Gastroesophageal sphincter (tissue), 4 donors: ENCODE measurements at regions not wholly inside any gene's neighbourhood (a gene's known extent, or its start where the extent isn't known, plus 50 kb on each side); places are given as distances from the start of the nearest gene placed in this dataset.

Experiments used
- ATAC-seq: fragments of 150-250 bp; one replicate; pipeline ENCODE4 v1.9.1; 2016; ENCODE audit warnings: mild to moderate bottlenecking, moderate library complexity
- H3K27ac ChIP-seq, 4 donors: fragments of 200-600 bp; sonication (generic) in 3 of 4; 1 replicate in 3 of 4; 2 replicates in 1 of 4; pipeline ENCODE4 v1.5.1; 2016 to 2019
- H3K27me3 ChIP-seq: fragments of 200-600 bp; sonication (generic); one replicate; pipeline ENCODE4 v1.5.1; 2019
- H3K36me3 ChIP-seq, 2 donors: fragments of 200-600 bp; sonication (generic); one replicate each; pipeline ENCODE4 v1.5.1; 2019; ENCODE audit warnings: control low read depth in 1 of 2
- H3K4me1 ChIP-seq, 3 donors: fragments of 200-600 bp; sonication (generic); 1 replicate in 2 of 3; 2 replicates in 1 of 3; pipeline ENCODE4 v1.5.1; 2016 to 2019; ENCODE audit warnings: control low read depth in 2 of 3
- H3K4me3 ChIP-seq, 2 donors: fragments of 200-600 bp; sonication (generic); one replicate each; pipeline ENCODE4 v1.5.1; 2019; ENCODE audit warnings: mild to moderate bottlenecking in 1 of 2, moderate library complexity in 1 of 2
- H3K9me3 ChIP-seq, 3 donors: fragments of 200-600 bp; sonication (generic); one replicate each; pipeline ENCODE4 v1.5.1; 2017 to 2019; ENCODE audit warnings: control low read depth in 2 of 3
- CTCF ChIP-seq, 4 experiments: fragments of 200-600 bp in 2 of 4; fragments of 450-650 bp in 2 of 4; sonication (generic) in 1 of 4; IDR thresholded peaks; one replicate each; pipeline ENCODE4 v1.5.1; 2017 to 2019; ENCODE audit warnings: antibody characterized with exemption in 4 of 4, mild to moderate bottlenecking in 2 of 4, moderate library complexity in 2 of 4
- EP300 ChIP-seq: sonication (generic); formaldehyde crosslinking; IDR thresholded peaks from one replicate; pipeline ENCODE4 v1.6.1; 2017; ENCODE audit warnings: antibody characterized with exemption, mild to moderate bottlenecking
- POLR2A ChIP-seq, 2 donors: fragments of 450-650 bp; IDR thresholded peaks; one replicate each; pipeline ENCODE4 v1.6.1; 2017; ENCODE audit warnings: antibody characterized with exemption in 2 of 2, mild to moderate bottlenecking in 2 of 2, moderate library complexity in 1 of 2
- POLR2AphosphoS5 ChIP-seq: sonication (generic); formaldehyde crosslinking; IDR thresholded peaks from one replicate; pipeline ENCODE4 v1.6.1; 2017; ENCODE audit warnings: antibody characterized with exemption
- WGBS, 2 donors: methylation state at CpG; one replicate each; pipeline ENCODE4 v1.1.5; 2018; ENCODE audit warnings: low coverage in 1 of 2; 5-methylcytosine and 5-hydroxymethylcytosine counted together

GRCh38 chr17:77373299-77374169, 232.8 kb downstream of the SEC14L1 start:
- Histone ChIP-seq H3K27ac (peak overlapping the region; percentile 91 to 99 (median 96)), H3K4me1 (peaks cover 11 to 81% (median 54%) of the 10 kb centered on the region in 3 donors), H3K36me3 (no peaks in the 10 kb centered on the region), H3K4me3 (peak overlapping the region; percentile 74 to 95), H3K27me3 (no peaks in the 10 kb centered on the region), H3K9me3 (no peaks in the 10 kb centered on the region)
- 0% methylated on average over 7 to 16 of the region's 90 CpGs for WGBS, 2 donors
- peak in 1 of 4 experiments; percentile 3 for TF ChIP-seq CTCF (IDR thresholded peaks at IDR 0.05)
- TF ChIP-seq EP300: no peak
- peak; percentile 61 to 65 for TF ChIP-seq POLR2A (IDR thresholded peaks at IDR 0.05)
- no peak for TF ChIP-seq POLR2AphosphoS5
- ATAC-seq: peak; percentile 20

- WGBS, 2 donors: 0% methylated on average over 6 of the region's 34 CpGs; no CpG with 5 or more reads in 1 of the 2 donors
- H3K27ac ChIP-seq: peak overlapping the region; percentile 91 to 99 (median 96)
- TF ChIP-seq POLR2A (IDR thresholded peaks at IDR 0.05): peak; percentile 88 to 90
- peak; percentile 89 for TF ChIP-seq POLR2AphosphoS5
- no peak for TF ChIP-seq EP300
- peak in 3 of 4 experiments; percentile 49 to 53 (median 50) for TF ChIP-seq CTCF (IDR thresholded peaks at IDR 0.05)
- ATAC-seq: peak; percentile 81
- H3K27me3 ChIP-seq: no peaks in the 10 kb centered on the region
- no peaks in the 10 kb centered on the region for H3K36me3 ChIP-seq
- H3K4me3 ChIP-seq: peak overlapping the region; percentile 74 to 95
- no peaks in the 10 kb centered on the region for H3K9me3 ChIP-seq
- peaks cover 11 to 89% (median 61%) of the 10 kb centered on the region in 3 donors for H3K4me1 ChIP-seq
These were observed 233.6 kb downstream of the SEC14L1 start for GRCh38 chr17:77374170-77374936.

GRCh38 chr17:77375108-77375916, 234.5 kb downstream of the SEC14L1 start:
- Histone ChIP-seq H3K27me3 (no peaks in the 10 kb centered on the region), H3K4me1 (peaks cover 14 to 89% (median 69%) of the 10 kb centered on the region in 3 donors), H3K36me3 (no peaks in the 10 kb centered on the region), H3K9me3 (no peaks in the 10 kb centered on the region), H3K27ac (peak overlapping the region; percentile 91 to 99 (median 96)), H3K4me3 (peak overlapping the region; percentile 74 to 95)
- 38% methylated on average over 4 of the region's 19 CpGs; no CpG with 5 or more reads in 1 of the 2 donors for WGBS, 2 donors
- no peak for ATAC-seq
- no peak for TF ChIP-seq POLR2A (IDR thresholded peaks at IDR 0.05)
- TF ChIP-seq EP300: no peak
- TF ChIP-seq CTCF (IDR thresholded peaks at IDR 0.05): no peak
- TF ChIP-seq POLR2AphosphoS5: no peak

- no peaks in the 10 kb centered on the region for H3K9me3 ChIP-seq
- no peaks in the 10 kb centered on the region for H3K36me3 ChIP-seq
- 12 to 35% methylated on average over 6 to 10 of the region's 20 CpGs for WGBS, 2 donors
- H3K4me3 ChIP-seq: peak overlapping the region; percentile 74 to 95
- TF ChIP-seq EP300 (no peak), POLR2AphosphoS5 (peak; percentile 17), POLR2A (IDR thresholded peaks at IDR 0.05) (no peak)
- H3K27ac ChIP-seq: peak overlapping the region; percentile 91 to 99 (median 96)
- H3K27me3 ChIP-seq: no peaks in the 10 kb centered on the region
- peaks cover 14 to 89% (median 75%) of the 10 kb centered on the region in 3 donors for H3K4me1 ChIP-seq
- ATAC-seq: no peak
These were observed 235.3 kb downstream of the SEC14L1 start for GRCh38 chr17:77375917-77376651.
